Aorta (tissue), 5 donors: ENCODE measurements at regions not wholly inside any gene's neighbourhood (a gene's known extent, or its start where the extent isn't known, plus 50 kb on each side); places are given as distances from the start of the nearest gene placed in this dataset.
A peak's percentile ranks its signal among the peaks of the same experiment; 100 is the strongest.

ENCODE experiments used
- ATAC-seq: fragments of 200-7000 bp; cut with Tn5 transposase; one replicate; pipeline ENCODE4 v1.9.1; 2022; ENCODE audit warnings: moderate library complexity; ENCODE audit not compliant: low FRiP score
- DNase-seq, 2 donors: peaks; one replicate each; pipeline ENCODE4 v3.0.0-alpha.2; 2020
- H3K27ac ChIP-seq, 2 donors: one replicate each; pipeline ENCODE4 v1.5.1; 2013; ENCODE audit warnings: low read length in 2 of 2, mild to moderate bottlenecking in 2 of 2, moderate library complexity in 2 of 2, control low read depth in 1 of 2, inconsistent platforms in 1 of 2, low read depth in 1 of 2
- H3K27me3 ChIP-seq, 2 donors: one replicate each; pipeline ENCODE4 v1.6.1; 2013; ENCODE audit warnings: control low read depth in 1 of 2, low read length in 1 of 2, mild to moderate bottlenecking in 1 of 2, moderate library complexity in 1 of 2; ENCODE audit not compliant: insufficient read depth in 2 of 2, control insufficient read depth in 1 of 2
- H3K36me3 ChIP-seq, 2 donors: one replicate each; pipeline ENCODE4 v1.6.1; 2013; ENCODE audit warnings: control low read depth in 1 of 2, low read length in 1 of 2, mild to moderate bottlenecking in 1 of 2; ENCODE audit not compliant: insufficient read depth in 2 of 2, control insufficient read depth in 1 of 2
- H3K4me1 ChIP-seq, 2 donors: one replicate each; pipeline ENCODE4 v1.6.1; 2013; ENCODE audit warnings: low read length in 2 of 2, control low read depth in 1 of 2, mild to moderate bottlenecking in 1 of 2, moderate library complexity in 1 of 2; ENCODE audit not compliant: insufficient read depth in 2 of 2, control insufficient read depth in 1 of 2
- H3K4me3 ChIP-seq, 2 donors: one replicate each; pipeline ENCODE4 v1.5.1; 2013; ENCODE audit warnings: low read length in 2 of 2, control low read depth in 1 of 2, mild to moderate bottlenecking in 1 of 2
- H3K9me3 ChIP-seq: one replicate; pipeline ENCODE4 v1.6.1; 2013; ENCODE audit warnings: mild to moderate bottlenecking, low read length; ENCODE audit not compliant: control insufficient read depth
- WGBS, 2 donors: extraction: QIAGEN DNeasy Blood & Tissue Kit; methylation state at CpG; one replicate each; pipeline ENCODE4 v1.1.7; 2013; 5-methylcytosine and 5-hydroxymethylcytosine counted together
- intact Hi-C, 2 donors: fragments of 100-400 bp; cut with DNase I; formaldehyde crosslinking; loops; one replicate each; pipeline versions ENCODE4 v1.14.2 to v1.15.0; 2022
- donor health status: healthy with polysubstance abuse.
- donor health status: Bipolar disorder and iron deficiency.
- donor health status: DM: no; HTN: no; CAD: no.
- donor health status: DM: no; HTN: no; CAD: no.
- donor health status: DM: yes; HTN: yes; CAD: no.

- no peaks in the 10 kb centered on the region for H3K36me3 ChIP-seq
- ATAC-seq (no peak), DNase-seq (no peak)
- no peak overlapping the region for H3K27ac ChIP-seq
- intact Hi-C loops = no loop called here
- H3K9me3 ChIP-seq = no peaks in the 10 kb centered on the region
- H3K27me3 ChIP-seq = no peaks in the 10 kb centered on the region
- H3K4me3 ChIP-seq = no peak overlapping the region
- H3K4me1 ChIP-seq = no peaks in the 10 kb centered on the region
- WGBS, 2 donors = 82% methylated on average over 2 of the region's 2 CpGs
Observed at GRCh38 chr15:79676621-79677020, 220.2 kb downstream of the MTHFS start.

- Histone ChIP-seq H3K27ac (no peak overlapping the region), H3K27me3 (no peaks in the 10 kb centered on the region), H3K4me1 (no peaks in the 10 kb centered on the region), H3K9me3 (no peaks in the 10 kb centered on the region), H3K4me3 (no peak overlapping the region), H3K36me3 (no peaks in the 10 kb centered on the region)
- DNase-seq (no peak), ATAC-seq (no peak)
- intact Hi-C loops = no loop called here
- WGBS, 2 donors = 36 to 46% methylated on average over 7 of the region's 7 CpGs
Observed at GRCh38 chr15:79677241-79677640, 219.6 kb downstream of the MTHFS start.

GRCh38 chr15:79678032-79678701 lies 218.6 kb downstream of the MTHFS start:
- no peak for ATAC-seq
- 76 to 86% methylated on average over 1 of the region's 1 CpG for WGBS, 2 donors
- Histone ChIP-seq H3K4me1 (no peaks in the 10 kb centered on the region), H3K9me3 (no peaks in the 10 kb centered on the region), H3K4me3 (no peak overlapping the region), H3K27ac (no peak overlapping the region), H3K27me3 (no peaks in the 10 kb centered on the region), H3K36me3 (no peaks in the 10 kb centered on the region)
- no peak for DNase-seq
- intact Hi-C loops = no loop called here

GRCh38 chr15:79680720-79681119 lies 216.1 kb downstream of the MTHFS start:
- WGBS, 2 donors = 69 to 72% methylated on average over 5 of the region's 5 CpGs
- Histone ChIP-seq H3K27ac (no peak overlapping the region), H3K27me3 (no peaks in the 10 kb centered on the region), H3K4me3 (no peak overlapping the region), H3K9me3 (no peaks in the 10 kb centered on the region), H3K36me3 (no peaks in the 10 kb centered on the region), H3K4me1 (no peaks in the 10 kb centered on the region)
- ATAC-seq = no peak
- no peak for DNase-seq
- intact Hi-C loops = no loop called here

- intact Hi-C loops = no loop called here
- Histone ChIP-seq H3K27me3 (no peaks in the 10 kb centered on the region), H3K4me3 (no peak overlapping the region), H3K9me3 (no peaks in the 10 kb centered on the region), H3K4me1 (no peaks in the 10 kb centered on the region), H3K36me3 (no peaks in the 10 kb centered on the region), H3K27ac (no peak overlapping the region)
- DNase-seq (peak; percentile 65 to 80), ATAC-seq (peak; percentile 55)
- 3 to 4% methylated on average over 3 of the region's 3 CpGs for WGBS, 2 donors
Observed at GRCh38 chr15:79682285-79682684, 214.5 kb downstream of the MTHFS start.

GRCh38 chr15:79682851-79683288 lies 213.9 kb downstream of the MTHFS start:
- Histone ChIP-seq H3K27ac (no peak overlapping the region), H3K4me3 (no peak overlapping the region), H3K4me1 (no peaks in the 10 kb centered on the region), H3K27me3 (no peaks in the 10 kb centered on the region), H3K9me3 (no peaks in the 10 kb centered on the region), H3K36me3 (no peaks in the 10 kb centered on the region)
- 60 to 69% methylated on average over 4 of the region's 4 CpGs for WGBS, 2 donors
- peak; percentile 24 for ATAC-seq
- DNase-seq = no peak
- intact Hi-C loops = no loop called here

- H3K9me3 ChIP-seq = peaks cover 1% of the 10 kb centered on the region
- H3K36me3 ChIP-seq = no peaks in the 10 kb centered on the region
- intact Hi-C loops = no loop called here
- no peak overlapping the region for H3K4me3 ChIP-seq
- H3K4me1 ChIP-seq = no peaks in the 10 kb centered on the region
- ATAC-seq = no peak
- H3K27ac ChIP-seq = no peak overlapping the region
- WGBS, 2 donors = 35 to 36% methylated on average over 1 of the region's 1 CpG
- no peak for DNase-seq
- no peaks in the 10 kb centered on the region for H3K27me3 ChIP-seq
Observed at GRCh38 chr15:79689030-79689429, 207.8 kb downstream of the MTHFS start.

- DNase-seq (no peak), ATAC-seq (no peak)
- intact Hi-C loops = no loop called here
- WGBS, 2 donors = 72 to 79% methylated on average over 4 of the region's 4 CpGs
- H3K27me3 ChIP-seq = no peaks in the 10 kb centered on the region
- H3K4me3 ChIP-seq = no peak overlapping the region
- H3K4me1 ChIP-seq = no peaks in the 10 kb centered on the region
- no peak overlapping the region for H3K27ac ChIP-seq
- no peaks in the 10 kb centered on the region for H3K36me3 ChIP-seq
- no peaks in the 10 kb centered on the region for H3K9me3 ChIP-seq
Observed at GRCh38 chr15:79700951-79701480, 195.8 kb downstream of the MTHFS start.

- intact Hi-C loops = no loop called here
- Histone ChIP-seq H3K36me3 (no peaks in the 10 kb centered on the region), H3K27me3 (no peaks in the 10 kb centered on the region), H3K9me3 (no peaks in the 10 kb centered on the region), H3K4me3 (no peak overlapping the region), H3K4me1 (no peaks in the 10 kb centered on the region), H3K27ac (no peak overlapping the region)
- 88 to 100% methylated on average over 1 of the region's 1 CpG for WGBS, 2 donors
- ATAC-seq = no peak
- DNase-seq = no peak
Observed at GRCh38 chr15:79702621-79703020, 194.2 kb downstream of the MTHFS start.
